IPS-NIHi7 (cell line): ENCODE measurements at regions not wholly inside any gene's neighbourhood (a gene's known extent, or its start where the extent isn't known, plus 50 kb on each side); places are given as distances from the start of the nearest gene placed in this dataset.
"Not testable (repeated sequence)": the region's sequence is repeated elsewhere in the genome, so short reads cannot be mapped to it uniquely, and the experiment has no call there.

Experiments used
- DNase-seq: peaks from one replicate; pipeline ENCODE4 v3.0.0; 2012; ENCODE audit warnings: mixed read lengths; ENCODE audit errors: extremely low spot score

DNA sequence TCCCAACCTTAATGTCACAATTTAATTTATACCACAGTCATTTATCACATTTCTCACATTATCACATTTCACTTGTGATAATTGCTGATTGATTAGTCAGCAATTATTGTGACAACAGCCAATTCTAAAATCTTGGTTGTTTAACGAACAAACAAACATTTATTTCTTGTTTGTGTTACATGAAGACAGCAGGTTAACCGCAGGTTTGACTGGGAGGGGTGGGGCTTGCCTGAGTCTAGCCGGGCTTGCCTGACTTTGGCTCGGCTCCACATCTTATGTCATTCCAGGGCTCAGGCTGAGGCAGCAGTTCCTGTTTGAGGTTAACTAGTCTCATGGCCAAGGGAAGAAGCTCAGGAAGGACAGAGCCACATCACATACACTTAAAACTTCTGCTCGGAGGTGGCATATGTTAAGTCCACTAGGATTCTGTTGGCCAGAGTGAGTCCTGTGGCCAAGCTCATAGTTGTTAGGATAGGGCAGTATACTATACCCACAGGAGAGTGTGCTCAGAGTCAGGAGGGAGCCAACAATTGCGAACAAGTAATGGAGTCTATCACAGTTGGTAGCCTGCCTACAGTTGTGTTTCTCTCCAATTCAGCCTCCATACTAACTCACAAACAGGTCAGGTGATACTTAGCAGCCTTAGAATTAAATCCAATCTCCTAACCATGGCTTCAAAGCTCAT, 90.0 kb upstream of the IFNGR1 start:
- DNase-seq, result peak; percentile 36

DNA sequence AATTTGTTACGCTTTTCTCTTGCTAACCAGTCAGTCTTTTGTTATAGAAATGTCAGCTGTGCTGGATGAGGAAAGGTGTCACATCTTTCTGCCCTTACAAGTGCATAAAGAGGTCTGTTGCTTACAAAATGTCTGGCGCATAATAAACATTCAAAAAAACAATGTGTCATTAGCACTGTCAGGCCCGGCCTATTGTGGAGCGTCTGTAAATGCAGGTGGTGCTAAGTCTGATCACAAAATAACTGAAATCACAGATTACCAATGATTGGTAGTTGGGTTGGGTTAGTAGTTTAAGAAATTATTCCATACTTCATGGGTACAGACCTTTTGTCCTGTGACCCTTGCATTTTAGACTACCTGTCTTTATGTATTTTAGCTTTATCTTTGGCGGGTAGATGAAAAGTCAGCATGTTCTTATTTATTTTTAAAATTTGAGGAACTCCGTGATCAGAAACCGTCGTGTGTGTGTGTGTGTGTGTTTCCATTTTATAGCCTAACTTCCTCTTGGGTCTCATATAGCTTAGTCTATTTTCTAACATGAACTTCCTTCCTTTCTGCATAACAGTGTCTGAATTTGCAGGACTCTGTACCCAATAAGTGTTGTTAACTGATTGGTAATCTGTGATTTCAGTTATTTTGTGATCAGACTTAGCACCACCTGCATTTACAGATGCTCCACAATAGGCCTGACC, 88.1 kb upstream of the IFNGR1 start:
- no peak for DNase-seq

- no peak for DNase-seq
These were observed 86.5 kb upstream of the IFNGR1 start for GRCh38 chr6:137305691-137306090.

GRCh38 chr6:137304020-137304780, 85.0 kb upstream of the IFNGR1 start:
- no peak for DNase-seq

- DNase-seq, result no peak
These were observed 84.3 kb upstream of the IFNGR1 start for GRCh38 chr6:137303441-137303840.

GRCh38 chr6:137299681-137300080, 80.5 kb upstream of the IFNGR1 start:
- DNase-seq, result no peak

DNA sequence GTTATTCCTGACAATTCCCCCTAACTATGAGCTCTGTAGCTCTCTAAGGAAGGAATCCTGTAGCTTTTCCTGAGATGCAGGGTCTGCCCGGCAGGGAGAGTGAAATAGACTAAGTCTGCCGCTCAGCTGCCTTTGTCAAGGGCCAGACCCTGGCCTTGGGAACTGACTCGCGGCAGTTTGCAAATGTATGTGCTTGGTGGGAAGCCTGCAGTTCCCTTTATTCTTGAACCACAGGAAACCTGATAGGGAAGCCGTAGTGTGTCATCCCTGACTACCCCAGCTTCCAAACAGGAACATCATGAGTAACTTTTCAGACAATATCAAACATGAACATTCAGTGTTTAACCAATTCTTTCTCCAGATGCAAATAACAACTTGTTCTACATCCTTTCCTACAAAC, 78.7 kb upstream of the IFNGR1 start:
- peak; percentile 88 for DNase-seq

GRCh38 chr6:137292326-137292725, 73.1 kb upstream of the IFNGR1 start:
- not testable (repeated sequence) for DNase-seq

- DNase-seq, result no peak
These were observed 72.3 kb upstream of the IFNGR1 start for GRCh38 chr6:137291441-137291840.

DNA sequence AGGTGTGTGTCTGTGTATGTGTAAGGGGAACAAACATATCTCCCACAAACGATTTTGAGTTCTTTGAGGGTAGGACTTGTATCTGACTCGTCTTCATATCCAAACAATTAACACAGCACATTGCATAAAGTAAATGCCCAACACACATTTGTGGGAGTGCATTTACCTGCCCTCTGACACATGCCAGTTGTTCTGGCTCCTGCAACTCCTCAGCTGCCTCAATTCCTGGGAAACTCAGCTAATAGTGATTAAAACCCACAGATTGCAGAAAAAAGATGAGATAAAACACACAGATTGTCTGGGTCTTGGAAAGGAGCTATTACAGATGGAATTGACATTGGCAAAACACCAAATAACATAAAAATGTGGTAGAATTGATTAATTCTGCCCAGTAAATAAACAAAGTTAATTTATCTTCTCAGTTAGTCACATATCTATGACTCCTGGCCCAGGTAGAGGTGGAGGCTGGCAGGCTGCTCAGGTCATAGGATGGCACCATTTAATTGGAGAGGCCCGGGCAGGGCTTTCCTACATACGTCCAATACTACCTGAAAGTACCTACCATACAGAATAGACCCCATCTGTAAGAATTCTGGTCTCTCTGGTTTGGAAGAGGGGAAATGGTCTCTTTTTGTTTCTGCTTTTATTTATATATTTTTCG, 71.5 kb upstream of the IFNGR1 start:
- DNase-seq, result no peak

- no peak for DNase-seq
These were observed 67.7 kb upstream of the IFNGR1 start for GRCh38 chr6:137286916-137287315.

DNA sequence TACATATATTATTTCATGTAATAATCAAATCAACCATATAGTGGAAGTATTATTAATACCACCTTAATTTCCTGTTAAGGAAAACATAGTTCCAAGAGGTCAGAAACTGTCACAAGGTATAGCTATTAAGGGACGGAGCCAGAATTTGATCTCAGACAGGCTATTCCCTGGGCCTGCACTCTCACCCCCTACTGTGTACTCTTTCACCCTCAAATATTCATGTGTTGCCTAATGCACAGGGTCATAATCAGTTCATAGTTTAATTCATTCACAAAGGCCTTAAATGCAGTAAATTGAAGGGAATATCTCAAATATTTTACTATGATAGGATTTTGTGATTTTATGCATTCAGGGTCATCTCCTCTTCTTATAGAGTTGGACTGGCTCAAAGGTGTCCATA, 67.2 kb upstream of the IFNGR1 start:
- DNase-seq, result no peak

DNA sequence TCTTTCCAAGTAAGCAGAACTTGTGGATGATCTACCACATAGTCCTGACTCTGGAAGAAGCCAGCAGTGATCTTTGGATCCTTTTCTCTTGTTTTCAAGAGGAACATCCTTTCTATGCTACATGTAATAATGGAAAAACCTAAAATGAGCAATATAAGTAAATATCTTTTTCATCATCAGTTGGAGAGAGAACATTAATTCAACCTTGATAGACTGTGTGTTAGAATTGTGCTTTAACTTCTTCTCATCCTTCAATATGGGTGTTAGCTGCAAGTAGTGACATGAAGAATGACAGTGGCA, 65.6 kb upstream of the IFNGR1 start:
- DNase-seq, result no peak

GRCh38 chr6:137283940-137284810, 65.0 kb upstream of the IFNGR1 start:
- DNase-seq, result no peak

- DNase-seq, result no peak
These were observed 63.9 kb upstream of the IFNGR1 start for GRCh38 chr6:137283080-137283479.

DNA sequence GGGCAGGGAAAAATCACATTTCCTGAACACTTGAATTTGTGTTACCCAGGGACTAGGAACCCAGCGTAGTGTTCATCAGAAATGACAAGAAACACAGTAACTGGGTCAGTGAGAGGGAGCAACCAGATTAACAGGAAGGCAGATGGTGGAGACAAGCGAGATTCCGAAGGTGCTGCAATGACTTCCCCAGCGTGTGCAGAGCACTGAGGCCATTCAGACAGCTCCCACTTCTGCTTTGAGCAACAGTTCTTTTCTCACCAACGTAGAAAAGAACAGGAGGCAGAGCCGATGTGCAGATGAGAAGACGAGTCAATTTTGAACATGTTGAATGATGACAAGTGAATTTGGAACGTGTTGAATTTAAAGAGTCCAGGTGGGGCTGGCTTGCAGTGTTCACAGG, 63.1 kb upstream of the IFNGR1 start:
- no peak for DNase-seq

- DNase-seq, result not testable (repeated sequence)
These were observed 60.1 kb upstream of the IFNGR1 start for GRCh38 chr6:137279279-137279678.

GRCh38 chr6:137277971-137278637, 58.9 kb upstream of the IFNGR1 start:
- peak; percentile 57 for DNase-seq

GRCh38 chr6:137272403-137272802, 53.2 kb upstream of the IFNGR1 start:
- no peak for DNase-seq

- peak; percentile 40 for DNase-seq
These were observed 52.3 kb upstream of the IFNGR1 start for GRCh38 chr6:137271245-137272183.
